ENCODE measurements at regions not wholly inside any gene's neighbourhood (a gene's known extent, or its start where the extent isn't known, plus 50 kb on each side); places are given as distances from the start of the nearest gene placed in this dataset.

DNA sequence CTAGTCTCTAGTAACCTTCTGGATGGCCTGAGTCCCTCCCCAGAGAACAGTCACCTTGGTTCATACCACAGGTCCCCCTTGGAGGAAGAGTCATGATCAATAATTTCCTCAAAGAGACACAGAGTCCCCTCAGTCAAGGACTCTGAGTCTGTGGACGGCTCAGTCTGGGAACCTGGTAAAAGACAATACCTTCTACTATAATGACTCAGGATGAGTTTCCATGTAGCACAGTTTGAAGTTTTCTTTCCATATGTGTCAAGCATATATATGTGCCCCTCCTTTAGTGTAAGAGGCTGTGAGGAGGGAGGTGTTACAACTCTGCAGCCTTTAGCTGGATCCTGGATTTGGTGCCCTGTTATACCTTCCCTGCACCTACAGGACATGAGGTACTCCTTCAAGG, 54.4 kb upstream of the TSKU start:
- TF ChIP-seq, protein P1, sequence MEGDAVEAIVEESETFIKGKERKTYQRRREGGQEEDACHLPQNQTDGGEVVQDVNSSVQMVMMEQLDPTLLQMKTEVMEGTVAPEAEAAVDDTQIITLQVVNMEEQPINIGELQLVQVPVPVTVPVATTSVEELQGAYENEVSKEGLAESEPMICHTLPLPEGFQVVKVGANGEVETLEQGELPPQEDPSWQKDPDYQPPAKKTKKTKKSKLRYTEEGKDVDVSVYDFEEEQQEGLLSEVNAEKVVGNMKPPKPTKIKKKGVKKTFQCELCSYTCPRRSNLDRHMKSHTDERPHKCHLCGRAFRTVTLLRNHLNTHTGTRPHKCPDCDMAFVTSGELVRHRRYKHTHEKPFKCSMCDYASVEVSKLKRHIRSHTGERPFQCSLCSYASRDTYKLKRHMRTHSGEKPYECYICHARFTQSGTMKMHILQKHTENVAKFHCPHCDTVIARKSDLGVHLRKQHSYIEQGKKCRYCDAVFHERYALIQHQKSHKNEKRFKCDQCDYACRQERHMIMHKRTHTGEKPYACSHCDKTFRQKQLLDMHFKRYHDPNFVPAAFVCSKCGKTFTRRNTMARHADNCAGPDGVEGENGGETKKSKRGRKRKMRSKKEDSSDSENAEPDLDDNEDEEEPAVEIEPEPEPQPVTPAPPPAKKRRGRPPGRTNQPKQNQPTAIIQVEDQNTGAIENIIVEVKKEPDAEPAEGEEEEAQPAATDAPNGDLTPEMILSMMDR (IDR thresholded peaks at IDR 0.05): no peak

GRCh38 chr11:76729214-76729613, 53.9 kb upstream of the TSKU start:
- Mint-ChIP-seq H3K27ac (ENCODE audit: unreplicated experiment) (no peak overlapping the region), H3K9me3 (ENCODE audit: low read depth) (no peaks in the 10 kb centered on the region), H3K27me3 (ENCODE audit: low read depth) (peaks cover 37% of the 10 kb centered on the region), H3K4me3 (ENCODE audit: unreplicated experiment) (no peak overlapping the region), H3K36me3 (ENCODE audit: low read depth) (no peaks in the 10 kb centered on the region), H3K4me1 (ENCODE audit: low read depth) (no peaks in the 10 kb centered on the region)
- TF ChIP-seq, protein P1 (IDR thresholded peaks at IDR 0.05): no peak
- no peak for DNase-seq (ENCODE audit: low spot score)

More for the DNA sequence above, 54.4 kb upstream of the TSKU start:
- Mint-ChIP-seq H3K4me3 (ENCODE audit: unreplicated experiment) (no peak overlapping the region), H3K9me3 (ENCODE audit: low read depth) (no peaks in the 10 kb centered on the region), H3K4me1 (ENCODE audit: low read depth) (no peaks in the 10 kb centered on the region), H3K36me3 (ENCODE audit: low read depth) (no peaks in the 10 kb centered on the region), H3K27ac (ENCODE audit: unreplicated experiment) (no peak overlapping the region), H3K27me3 (ENCODE audit: low read depth) (peaks cover 41% of the 10 kb centered on the region)
- DNase-seq (ENCODE audit: low spot score): no peak

DNA sequence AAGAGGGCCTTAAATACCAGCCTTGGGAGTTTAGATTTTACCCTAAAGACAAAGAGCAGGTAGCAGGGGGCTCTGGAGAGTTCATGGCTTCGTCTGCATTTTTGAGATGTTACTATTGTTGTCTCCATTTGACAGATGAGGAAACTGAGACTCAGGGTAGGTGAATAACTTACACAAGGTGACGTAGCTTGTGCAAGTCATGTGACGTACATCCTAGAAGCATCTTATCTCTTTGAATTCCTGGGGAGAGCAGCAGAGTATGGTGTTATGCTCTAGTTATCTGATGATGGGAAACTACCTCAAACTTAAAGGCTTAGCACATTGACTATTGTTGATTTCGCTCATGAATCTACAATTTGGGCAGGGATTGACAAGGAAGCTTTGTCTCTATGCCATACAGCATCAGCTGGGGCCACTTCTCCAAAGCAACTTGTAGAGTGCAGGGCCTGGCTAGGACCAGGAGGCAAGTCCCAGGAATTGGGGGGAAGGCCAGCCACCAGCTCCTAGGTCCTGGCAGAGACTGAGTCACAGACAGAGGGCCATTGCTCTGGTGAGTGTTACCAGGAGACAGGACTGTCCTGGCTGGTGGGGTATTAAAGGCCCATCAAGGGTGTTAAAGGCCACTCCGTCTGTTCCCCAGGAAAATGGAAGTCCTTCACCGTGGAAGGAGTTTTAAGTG, 52.1 kb upstream of the TSKU start:
- Mint-ChIP-seq H3K4me3 (ENCODE audit: unreplicated experiment) (no peak overlapping the region), H3K27me3 (ENCODE audit: low read depth) (peaks cover 23% of the 10 kb centered on the region), H3K36me3 (ENCODE audit: low read depth) (no peaks in the 10 kb centered on the region), H3K4me1 (ENCODE audit: low read depth) (no peaks in the 10 kb centered on the region), H3K9me3 (ENCODE audit: low read depth) (no peaks in the 10 kb centered on the region), H3K27ac (ENCODE audit: unreplicated experiment) (no peak overlapping the region)
- DNase-seq (ENCODE audit: low spot score): no peak
- TF ChIP-seq, protein P1 (IDR thresholded peaks at IDR 0.05): no peak

- Mint-ChIP-seq H3K9me3 (ENCODE audit: low read depth) (no peaks in the 10 kb centered on the region), H3K4me1 (ENCODE audit: low read depth) (no peaks in the 10 kb centered on the region), H3K27me3 (ENCODE audit: low read depth) (peaks cover 12% of the 10 kb centered on the region), H3K4me3 (ENCODE audit: unreplicated experiment) (no peak overlapping the region), H3K27ac (ENCODE audit: unreplicated experiment) (no peak overlapping the region), H3K36me3 (ENCODE audit: low read depth) (no peaks in the 10 kb centered on the region)
- no peak for DNase-seq (ENCODE audit: low spot score)
- TF ChIP-seq, protein P1 (IDR thresholded peaks at IDR 0.05): no peak
Observed at GRCh38 chr11:76732643-76733042, 50.5 kb upstream of the TSKU start.
